GM23248 (cell line): ENCODE measurements at regions not wholly inside any gene's neighbourhood (a gene's known extent, or its start where the extent isn't known, plus 50 kb on each side); places are given as distances from the start of the nearest gene placed in this dataset.
A peak's percentile ranks its signal among the peaks of the same experiment; 100 is the strongest.

Experiments used
- DNase-seq: peaks from one replicate; pipeline ENCODE4 v3.0.0-alpha.2; 2015
- H2AFZ ChIP-seq: fragments of 200-600 bp; sonication (generic); 2 replicates; pipeline ENCODE4 v1.6.1; 2016; ENCODE audit warnings: antibody characterized with exemption
- H3F3A ChIP-seq: fragments of 200-600 bp; sonication (generic); 2 replicates; pipeline ENCODE4 v1.6.1; 2016; ENCODE audit warnings: mild to moderate bottlenecking, antibody characterized with exemption, mixed run types; ENCODE audit not compliant: insufficient read depth
- H3K27ac ChIP-seq: fragments of 200-600 bp; sonication (generic); 2 replicates; pipeline ENCODE4 v1.5.1; 2016; ENCODE audit warnings: mild to moderate bottlenecking
- H3K27me3 ChIP-seq: fragments of 200-600 bp; sonication (generic); replicated peaks from 2 replicates; pipeline ENCODE4 v1.6.1; 2016; ENCODE audit warnings: mild to moderate bottlenecking; ENCODE audit not compliant: insufficient read depth
- H3K36me3 ChIP-seq: fragments of 200-600 bp; sonication (generic); 2 replicates; pipeline ENCODE4 v1.6.1; 2016; ENCODE audit warnings: low read depth, mild to moderate bottlenecking
- H3K4me1 ChIP-seq: fragments of 200-600 bp; sonication (generic); 2 replicates; pipeline ENCODE4 v1.6.1; 2016; ENCODE audit warnings: mild to moderate bottlenecking; ENCODE audit not compliant: insufficient read depth
- H3K4me2 ChIP-seq: fragments of 200-600 bp; sonication (generic); one replicate; pipeline ENCODE4 v1.6.1; 2016; ENCODE audit warnings: mild to moderate bottlenecking; ENCODE audit not compliant: unreplicated experiment
- H3K4me3 ChIP-seq: fragments of 200-600 bp; sonication (generic); 2 replicates; pipeline ENCODE4 v1.5.1; 2016; ENCODE audit warnings: mild to moderate bottlenecking
- H3K79me2 ChIP-seq: fragments of 200-600 bp; sonication (generic); 2 replicates; pipeline ENCODE4 v1.6.1; 2016; ENCODE audit warnings: mild to moderate bottlenecking; ENCODE audit not compliant: insufficient read depth
- H3K9ac ChIP-seq: fragments of 200-600 bp; sonication (generic); 2 replicates; pipeline ENCODE4 v1.6.1; 2016; ENCODE audit warnings: mild to moderate bottlenecking
- H3K9me2 ChIP-seq: fragments of 200-600 bp; sonication (generic); 2 replicates; pipeline ENCODE4 v1.6.1; 2016; ENCODE audit warnings: mixed run types, mild to moderate bottlenecking, moderate library complexity; ENCODE audit not compliant: insufficient read depth
- H3K9me3 ChIP-seq: fragments of 200-600 bp; sonication (generic); one replicate; pipeline ENCODE4 v1.6.1; 2017; ENCODE audit warnings: low read depth
- H4K20me1 ChIP-seq: fragments of 200-600 bp; sonication (generic); 2 replicates; pipeline ENCODE4 v1.6.0; 2016; ENCODE audit not compliant: insufficient read depth
- EZH2 ChIP-seq: fragments of 200-600 bp; sonication (generic); IDR thresholded peaks from 2 replicates; pipeline ENCODE4 v1.6.1; 2018; ENCODE audit warnings: antibody characterized with exemption, mild to moderate bottlenecking; ENCODE audit not compliant: insufficient read depth, poor library complexity, severe bottlenecking
- EZH2phosphoT487 ChIP-seq: fragments of 200-600 bp; sonication (generic); IDR thresholded peaks from 2 replicates; pipeline ENCODE4 v1.6.1; 2018; ENCODE audit warnings: antibody characterized with exemption, moderate library complexity, mild to moderate bottlenecking, low read depth; ENCODE audit not compliant: insufficient read depth
- WGBS, 2 experiments: methylation state at CpG; one replicate each; pipeline ENCODE4 v1.1.6; 2015 to 2017; ENCODE audit warnings: low lambda C conversion rate in 2 of 2, low coverage in 1 of 2; ENCODE audit errors: missing lambda C conversion rate in 2 of 2; 5-methylcytosine and 5-hydroxymethylcytosine counted together
- in situ Hi-C: fragments of 300-500 bp; cut with MboI; formaldehyde crosslinking; loops from 2 replicates; pipeline ENCODE4 v1.15.0; 2020

- 59 to 71% methylated on average over 7 of the region's 7 CpGs for WGBS, 2 experiments
- Histone ChIP-seq H3K36me3 (no peaks in the 10 kb centered on the region), H3F3A (no peaks in the 10 kb centered on the region), H3K9ac (no peak overlapping the region), H3K4me1 (no peaks in the 10 kb centered on the region), H2AFZ (no peak overlapping the region), H3K4me3 (no peak overlapping the region), H3K9me2 (no peaks in the 10 kb centered on the region), H3K9me3 (no peaks in the 10 kb centered on the region), H3K79me2 (no peaks in the 10 kb centered on the region), H3K27me3 (peaks cover 2% of the 10 kb centered on the region; the same call in 1 of the 2 replicates), H4K20me1 (no peaks in the 10 kb centered on the region), H3K27ac (no peak overlapping the region), H3K4me2 (no peak overlapping the region)
- no peak for DNase-seq
- in situ Hi-C loops: no loop called here
- TF ChIP-seq EZH2phosphoT487: no peak
- TF ChIP-seq EZH2: no peak
Observed at GRCh38 chr20:22442318-22442717, 142.1 kb downstream of the FOXA2 start.

DNA sequence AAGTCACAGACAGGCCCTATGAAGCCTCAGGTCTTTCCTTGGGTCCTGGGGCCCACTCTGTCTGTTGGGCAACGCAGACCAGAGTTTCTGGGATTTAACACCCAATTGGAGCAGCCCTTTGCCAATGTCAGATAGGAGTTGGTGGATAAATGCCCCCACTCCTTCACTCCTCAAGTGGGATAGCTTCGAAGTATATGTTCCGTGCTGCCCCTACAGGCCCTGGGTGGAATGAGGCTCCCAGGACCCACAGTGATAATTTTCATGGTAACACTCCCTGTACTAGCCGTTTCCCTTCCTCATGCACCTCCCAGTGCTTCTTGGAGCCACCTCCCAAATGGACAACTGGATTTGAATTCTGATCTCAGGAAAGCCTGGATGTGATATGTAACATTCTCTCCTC lies 145.4 kb downstream of the FOXA2 start:
- Histone ChIP-seq H3K9ac (no peak overlapping the region), H3K27me3 (no peaks in the 10 kb centered on the region; the same call in 1 of the 2 replicates), H3K4me3 (no peak overlapping the region), H3K36me3 (no peaks in the 10 kb centered on the region), H3K4me1 (no peaks in the 10 kb centered on the region), H3K4me2 (no peak overlapping the region), H3K9me2 (no peaks in the 10 kb centered on the region), H3F3A (no peaks in the 10 kb centered on the region), H3K9me3 (no peaks in the 10 kb centered on the region), H4K20me1 (no peaks in the 10 kb centered on the region), H3K27ac (no peak overlapping the region), H3K79me2 (no peaks in the 10 kb centered on the region), H2AFZ (no peak overlapping the region)
- TF ChIP-seq EZH2phosphoT487 (no peak), EZH2 (no peak)
- in situ Hi-C loops: no loop called here
- 61 to 62% methylated on average over 4 of the region's 4 CpGs for WGBS, 2 experiments
- DNase-seq: peak; percentile 2

- Histone ChIP-seq H3K36me3 (no peaks in the 10 kb centered on the region), H3K4me1 (no peaks in the 10 kb centered on the region), H3K9ac (no peak overlapping the region), H2AFZ (no peak overlapping the region), H3K4me3 (no peak overlapping the region), H3K9me2 (no peaks in the 10 kb centered on the region), H3K27ac (no peak overlapping the region), H4K20me1 (no peaks in the 10 kb centered on the region), H3F3A (no peaks in the 10 kb centered on the region), H3K4me2 (no peak overlapping the region), H3K27me3 (no peaks in the 10 kb centered on the region; the same call in 1 of the 2 replicates), H3K79me2 (no peaks in the 10 kb centered on the region), H3K9me3 (no peaks in the 10 kb centered on the region)
- DNase-seq: no peak
- TF ChIP-seq EZH2: no peak
- TF ChIP-seq EZH2phosphoT487: no peak
- WGBS, 2 experiments: 28 to 44% methylated on average over 6 of the region's 6 CpGs
- in situ Hi-C loops: no loop called here
Observed at GRCh38 chr20:22438346-22438745, 146.0 kb downstream of the FOXA2 start.

DNA sequence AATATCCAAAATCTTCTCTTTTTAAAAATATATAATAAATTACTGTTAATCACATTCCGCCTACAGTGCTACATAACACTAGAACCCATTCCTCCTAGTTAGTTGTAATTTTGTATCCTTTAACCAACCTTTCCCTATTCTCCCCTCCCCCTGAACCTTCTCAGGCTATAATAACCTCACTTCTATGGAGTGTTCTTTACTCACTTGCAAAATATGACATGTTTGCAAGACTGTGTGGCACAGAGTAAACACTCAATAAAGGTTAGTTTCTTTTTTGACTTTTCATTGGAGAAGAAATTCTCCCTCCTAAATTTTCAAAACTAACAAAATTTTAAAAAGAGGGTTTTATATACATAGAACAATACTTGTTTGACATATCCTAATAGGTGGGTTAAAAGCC lies 147.0 kb downstream of the FOXA2 start:
- no peaks in the 10 kb centered on the region for H4K20me1 ChIP-seq
- no peak overlapping the region for H3K4me3 ChIP-seq
- H3K4me1 ChIP-seq: no peaks in the 10 kb centered on the region
- H2AFZ ChIP-seq: no peak overlapping the region
- WGBS, 2 experiments: 38 to 64% methylated on average over 1 of the region's 1 CpG
- no peaks in the 10 kb centered on the region for H3K9me2 ChIP-seq
- no peaks in the 10 kb centered on the region for H3K9me3 ChIP-seq
- TF ChIP-seq EZH2 (no peak), EZH2phosphoT487 (no peak)
- no peak overlapping the region for H3K9ac ChIP-seq
- H3K4me2 ChIP-seq: no peak overlapping the region
- no peaks in the 10 kb centered on the region for H3K36me3 ChIP-seq
- no peaks in the 10 kb centered on the region for H3F3A ChIP-seq
- no peak overlapping the region for H3K27ac ChIP-seq
- no peak for DNase-seq
- no peaks in the 10 kb centered on the region; the same call in 1 of the 2 replicates for H3K27me3 ChIP-seq
- in situ Hi-C loops: no loop called here
- no peaks in the 10 kb centered on the region for H3K79me2 ChIP-seq

DNA sequence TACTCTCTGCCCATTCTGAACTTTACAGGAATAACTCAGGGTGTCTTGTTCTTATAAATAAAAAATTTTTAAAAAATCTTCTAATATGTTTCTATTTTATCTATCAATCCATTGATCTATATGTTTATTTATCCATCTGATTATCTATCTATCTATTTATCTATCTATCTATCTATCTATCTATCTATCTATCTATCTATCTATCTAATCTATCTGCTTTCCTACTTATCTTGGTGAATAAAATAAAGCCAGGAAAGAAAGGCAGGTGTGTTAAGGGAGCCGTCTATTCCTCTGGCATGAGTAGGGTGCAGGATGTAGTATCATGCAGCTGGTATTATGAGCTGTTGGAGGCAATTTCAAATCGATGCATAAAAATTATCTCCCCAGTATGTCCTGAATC lies 153.0 kb downstream of the FOXA2 start:
- no peak for DNase-seq
- Histone ChIP-seq H3K79me2 (no peaks in the 10 kb centered on the region), H3K9me2 (no peaks in the 10 kb centered on the region), H3K9me3 (no peaks in the 10 kb centered on the region), H3K27me3 (no peaks in the 10 kb centered on the region; the same call in 1 of the 2 replicates), H3K4me1 (no peaks in the 10 kb centered on the region), H3K9ac (no peak overlapping the region), H3K36me3 (no peaks in the 10 kb centered on the region), H3F3A (no peaks in the 10 kb centered on the region), H3K4me2 (no peak overlapping the region), H4K20me1 (no peaks in the 10 kb centered on the region), H2AFZ (no peak overlapping the region), H3K4me3 (no peak overlapping the region), H3K27ac (no peak overlapping the region)
- in situ Hi-C loops: no loop called here
- WGBS, 2 experiments: 36 to 40% methylated on average over 2 of the region's 2 CpGs
- TF ChIP-seq EZH2: no peak
